IMR-90 (cell line): ENCODE measurements at regions not wholly inside any gene's neighbourhood (a gene's known extent, or its start where the extent isn't known, plus 50 kb on each side); places are given as distances from the start of the nearest gene placed in this dataset.

Experiments
- ATAC-seq: fragments of 200-7000 bp; cut with Tn5 transposase; 2 replicates; pipeline ENCODE4 v1.9.1; 2020; ENCODE audit warnings: low read depth, mild to moderate bottlenecking, moderate library complexity
- BruUV-seq: library from RNA; stranded (reverse); fragments of 400-500 nt; replicated peaks from 2 replicates; lab custom pipeline; 2021; lab: Mats Ljungman, UMichigan
- CTCF ChIA-PET: fragments of 300-600 bp; formaldehyde crosslinking; extraction: SDS; loops from one replicate; lab custom pipeline; 2021; ENCODE audit warnings: antibody characterized with exemption; lab: Yijun Ruan, JAX
- POLR2A ChIA-PET: fragments of 300-600 bp; sonication (Branson Sonifier 250); formaldehyde crosslinking; loops from one replicate; lab custom pipeline; 2022; ENCODE audit warnings: antibody characterized with exemption; ENCODE audit not compliant: unreplicated experiment; lab: Charles Lee
- DNase-seq: peaks from one replicate; pipeline ENCODE4 v3.0.0; 2013
- H2AFZ ChIP-seq: replicated peaks from 2 replicates; pipeline ENCODE3; 2013; ENCODE audit warnings: low read length, mild to moderate bottlenecking; ENCODE audit not compliant: poor library complexity
- H2AK5ac ChIP-seq: 2 replicates; pipeline ENCODE4 v1.6.1; 2013; ENCODE audit warnings: low read depth, low read length, inconsistent platforms
- H2AK9ac ChIP-seq: replicated peaks from 2 replicates; pipeline ENCODE3; 2013; ENCODE audit warnings: mild to moderate bottlenecking, low read depth, low read length, moderate library complexity; ENCODE audit not compliant: poor library complexity
- H2BK120ac ChIP-seq: 2 replicates; pipeline ENCODE4 v1.6.1; 2013; ENCODE audit warnings: low read depth, low read length, inconsistent platforms
- H2BK15ac ChIP-seq: 3 replicates; pipeline ENCODE4 v1.6.1; 2013; ENCODE audit warnings: low read depth, low read length, inconsistent platforms
- H2BK20ac ChIP-seq: 2 replicates; pipeline ENCODE4 v1.6.1; 2013; ENCODE audit warnings: low read depth, mild to moderate bottlenecking, inconsistent platforms, low read length, moderate library complexity
- H2BK5ac ChIP-seq: 2 replicates; pipeline ENCODE4 v1.6.1; 2013; ENCODE audit warnings: mild to moderate bottlenecking, low read depth, low read length, inconsistent platforms; ENCODE audit not compliant: poor library complexity, severe bottlenecking
- H3K14ac ChIP-seq: replicated peaks from 2 replicates; pipeline ENCODE4 v1.6.1; 2013; ENCODE audit warnings: low read depth, low read length, inconsistent platforms
- H3K18ac ChIP-seq: 2 replicates; pipeline ENCODE4 v1.6.1; 2013; ENCODE audit warnings: low read depth, low read length, control low read depth
- H3K23ac ChIP-seq: 2 replicates; pipeline ENCODE4 v1.6.1; 2013; ENCODE audit warnings: low read depth, low read length, inconsistent platforms
- H3K27ac ChIP-seq: 2 replicates; pipeline ENCODE4 v1.5.1; 2013; ENCODE audit warnings: mild to moderate bottlenecking, control low read depth, low read length; ENCODE audit not compliant: insufficient read depth
- H3K27me3 ChIP-seq: 2 replicates; pipeline ENCODE4 v1.6.1; 2013; ENCODE audit warnings: low read length; ENCODE audit not compliant: control insufficient read depth, insufficient read depth
- H3K36me3 ChIP-seq: 2 replicates; pipeline ENCODE4 v1.6.1; 2013; ENCODE audit warnings: low read length, mixed read lengths; ENCODE audit not compliant: control insufficient read depth, insufficient read depth
- H3K4ac ChIP-seq: 2 replicates; pipeline ENCODE4 v1.6.1; 2013; ENCODE audit warnings: low read depth, low read length, inconsistent platforms
- H3K4me1 ChIP-seq: 2 replicates; pipeline ENCODE4 v1.6.1; 2013; ENCODE audit warnings: low read length, mixed read lengths; ENCODE audit not compliant: control insufficient read depth, insufficient read depth
- H3K4me2 ChIP-seq: 2 replicates; pipeline ENCODE4 v1.6.1; 2013; ENCODE audit warnings: low read depth, mild to moderate bottlenecking, control low read depth, low read length, moderate library complexity
- H3K4me3 ChIP-seq: 2 replicates; pipeline ENCODE4 v1.5.1; 2013; ENCODE audit warnings: low read depth, mild to moderate bottlenecking, control low read depth, low read length, moderate library complexity; ENCODE audit not compliant: insufficient read depth
- H3K56ac ChIP-seq: 2 replicates; pipeline ENCODE4 v1.6.1; 2013; ENCODE audit warnings: low read length, inconsistent platforms; ENCODE audit not compliant: insufficient read depth; ENCODE audit errors: extremely low read depth
- H3K79me1 ChIP-seq, 2 experiments: 2 replicates each; pipeline ENCODE4 v1.6.1; 2013; ENCODE audit warnings: low read length in 2 of 2, inconsistent platforms in 1 of 2, low read depth in 1 of 2
- H3K9ac ChIP-seq: 2 replicates; pipeline ENCODE4 v1.6.1; 2013; ENCODE audit warnings: low read depth, low read length, control low read depth
- H3K9me1 ChIP-seq: 2 replicates; pipeline ENCODE4 v1.6.1; 2013; ENCODE audit warnings: low read length, inconsistent platforms; ENCODE audit not compliant: insufficient read depth
- H3K9me3 ChIP-seq: 2 replicates; pipeline ENCODE4 v1.6.1; 2013; ENCODE audit warnings: low read length; ENCODE audit not compliant: control insufficient read depth, insufficient read depth
- H4K20me1 ChIP-seq: 2 replicates; pipeline ENCODE4 v1.6.1; 2013; ENCODE audit warnings: low read length, inconsistent platforms; ENCODE audit not compliant: insufficient read depth
- H4K5ac ChIP-seq: 2 replicates; pipeline ENCODE4 v1.6.1; 2013; ENCODE audit warnings: mild to moderate bottlenecking, low read depth, low read length, control low read depth
- H4K8ac ChIP-seq, 2 experiments: 2 replicates each; pipeline ENCODE4 v1.6.1; 2013; ENCODE audit warnings: low read depth in 2 of 2, low read length in 2 of 2, control low read depth in 1 of 2, inconsistent platforms in 1 of 2
- H4K91ac ChIP-seq: 2 replicates; pipeline ENCODE4 v1.6.1; 2013; ENCODE audit warnings: low read depth, low read length, inconsistent platforms; ENCODE audit not compliant: insufficient read depth
- BHLHE40 ChIP-seq: fragments of 150-350 bp; IDR thresholded peaks from 2 replicates; pipeline ENCODE4 v1.6.1; 2016; ENCODE audit warnings: mild to moderate bottlenecking, low read depth, low read length
- CHD1 ChIP-seq: IDR thresholded peaks from 2 replicates; pipeline ENCODE4 v1.6.1; 2012; ENCODE audit warnings: low read depth, low read length, improper control_type of control experiment
- CTCF ChIP-seq: conservative IDR thresholded peaks from 2 replicates; pipeline ENCODE4 v1.5.1; 2012; ENCODE audit warnings: mild to moderate bottlenecking, low read depth, low read length, improper control_type of control experiment
- WGBS, 2 experiments: methylation state at CpG; one replicate each; pipeline versions ENCODE4 v1.1.5 to v1.1.7; 2013; ENCODE audit warnings: missing lambda C conversion rate in 2 of 2; ENCODE audit not compliant: insufficient read length in 1 of 2; ENCODE audit errors: extremely low coverage in 2 of 2; 5-methylcytosine and 5-hydroxymethylcytosine counted together
- dilution Hi-C: fragments of 300-500 bp; cut with HindIII; formaldehyde crosslinking; loops from one replicate; pipeline ENCODE4 v1.14.3; 2018; ENCODE audit warnings: low sequenced_read_pairs; ENCODE audit not compliant: unreplicated experiment
- in situ Hi-C: fragments of 300-500 bp; cut with MboI; formaldehyde crosslinking; loops from 3 replicates; pipeline ENCODE4 v1.14.3; 2019; ENCODE audit warnings: low sequenced_read_pairs, inconsistent platforms, mixed read lengths
- intact Hi-C: fragments of 100-400 bp; cut with micrococcal nuclease; formaldehyde crosslinking; loops from 2 replicates; pipeline ENCODE4 v1.10.0; 2022
- TF ChIP-seq, protein P1 (sequence below): fragments of 150-350 bp; IDR thresholded peaks from 2 replicates; pipeline ENCODE4 v1.6.1; 2016; ENCODE audit warnings: low read depth, mild to moderate bottlenecking, low read length, moderate library complexity, borderline replicate concordance

- H4K5ac ChIP-seq, result no peak overlapping the region
- H3K14ac ChIP-seq, result no peak overlapping the region
- no peak overlapping the region for H2BK15ac ChIP-seq
- H3K56ac ChIP-seq, result no peak overlapping the region
- no peak for ATAC-seq
- H3K79me1 ChIP-seq, result no peaks in the 10 kb centered on the region
- no peak overlapping the region for H3K4ac ChIP-seq
- DNase-seq, result no peak
- no peak overlapping the region for H2BK20ac ChIP-seq
- H4K20me1 ChIP-seq, result no peaks in the 10 kb centered on the region
- H2AFZ ChIP-seq, result no peak overlapping the region
- TF ChIP-seq CHD1 (no peak), BHLHE40 (no peak), CTCF (no peak)
- TF ChIP-seq, protein P1, sequence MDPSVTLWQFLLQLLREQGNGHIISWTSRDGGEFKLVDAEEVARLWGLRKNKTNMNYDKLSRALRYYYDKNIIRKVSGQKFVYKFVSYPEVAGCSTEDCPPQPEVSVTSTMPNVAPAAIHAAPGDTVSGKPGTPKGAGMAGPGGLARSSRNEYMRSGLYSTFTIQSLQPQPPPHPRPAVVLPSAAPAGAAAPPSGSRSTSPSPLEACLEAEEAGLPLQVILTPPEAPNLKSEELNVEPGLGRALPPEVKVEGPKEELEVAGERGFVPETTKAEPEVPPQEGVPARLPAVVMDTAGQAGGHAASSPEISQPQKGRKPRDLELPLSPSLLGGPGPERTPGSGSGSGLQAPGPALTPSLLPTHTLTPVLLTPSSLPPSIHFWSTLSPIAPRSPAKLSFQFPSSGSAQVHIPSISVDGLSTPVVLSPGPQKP, result no peak
- H2BK120ac ChIP-seq, result no peak overlapping the region
- no peaks in the 10 kb centered on the region for H3K27me3 ChIP-seq
- in situ Hi-C loops, result no loop called here
- no peaks in the 10 kb centered on the region for H3K36me3 ChIP-seq
- no peak overlapping the region for H3K18ac ChIP-seq
- no CpG with 5 or more reads among the region's 4 CpGs for WGBS, 2 experiments
- no peaks in the 10 kb centered on the region for H3K9me1 ChIP-seq
- ChIA-PET POLR2A (interaction anchor here (0.6 kb wide), 1 partner anchor 8 kb away, joined by 4 read pairs; no protein-coding TSS in a partner anchor), CTCF (no interaction called here)
- no peak overlapping the region for H3K27ac ChIP-seq
- dilution Hi-C loops, result no loop called here
- H3K4me2 ChIP-seq, result no peak overlapping the region
- no peaks in the 10 kb centered on the region for H3K4me1 ChIP-seq
- H4K8ac ChIP-seq, result no peak overlapping the region
- no peak overlapping the region for H3K9ac ChIP-seq
- intact Hi-C loops, result no loop called here
- BruUV-seq, result no TSS peak
- H2BK5ac ChIP-seq, result no peak overlapping the region
- H3K23ac ChIP-seq, result no peak overlapping the region
- no peak overlapping the region for H4K91ac ChIP-seq
- no peak overlapping the region for H2AK5ac ChIP-seq
- no peak overlapping the region for H3K4me3 ChIP-seq
- H3K9me3 ChIP-seq, result no peaks in the 10 kb centered on the region
- H2AK9ac ChIP-seq, result no peak overlapping the region
Measured at GRCh38 chr6:92132457-92132856, 1286.9 kb downstream of the EPHA7 start.
